COLO668 (cell line): ENCODE measurements at regions not wholly inside any gene's neighbourhood (a gene's known extent, or its start where the extent isn't known, plus 50 kb on each side); places are given as distances from the start of the nearest gene placed in this dataset.
A peak's percentile ranks its signal among the peaks of the same experiment; 100 is the strongest.
"Not testable (repeated sequence)": the region's sequence is repeated elsewhere in the genome, so short reads cannot be mapped to it uniquely, and the experiment has no call there.

ENCODE experiments used
- DNase-seq: peaks from one replicate; lab custom pipeline; 2025; ENCODE audit not compliant: unreplicated experiment; lab: John Stamatoyannopoulos, UW

DNA sequence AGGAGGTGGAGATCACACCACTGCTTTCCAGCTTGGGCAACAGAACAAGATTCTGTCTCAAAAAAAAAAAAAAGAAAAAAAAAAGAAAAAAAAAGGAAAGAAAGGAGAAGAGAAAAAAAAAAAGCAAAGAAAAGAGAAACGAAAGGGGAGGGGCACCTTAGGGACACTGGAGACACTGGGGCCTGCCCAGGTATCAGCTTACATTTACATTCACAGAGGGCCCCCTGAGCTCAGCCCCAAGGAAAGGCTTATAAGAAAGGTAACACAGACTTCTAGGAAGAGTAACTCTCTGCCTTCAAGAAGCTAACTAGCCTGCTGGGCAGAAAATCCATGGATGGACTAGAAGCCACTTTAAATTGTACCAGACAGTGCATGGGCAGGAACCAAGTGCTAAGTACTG lies 108.8 kb downstream of the NPY start:
- DNase-seq, result no peak

DNA sequence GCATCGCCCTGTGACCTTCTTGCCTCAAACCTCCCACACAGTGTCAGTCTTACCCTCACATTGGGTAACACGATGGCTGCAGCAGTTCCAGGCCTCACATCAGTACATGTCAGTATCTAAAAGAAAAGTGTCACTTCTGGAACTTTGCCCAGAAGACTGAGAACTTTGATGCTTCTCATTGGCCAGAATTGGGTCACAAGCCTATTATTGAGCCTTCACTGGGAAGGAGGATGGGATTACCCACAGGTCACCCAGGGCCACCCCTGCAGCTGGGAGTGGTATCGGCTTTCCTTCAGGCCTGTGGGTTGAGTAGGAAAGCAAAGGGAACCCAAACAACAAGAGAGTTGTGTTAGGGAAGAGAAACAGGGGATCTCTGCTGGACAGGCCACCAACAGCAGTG lies 111.5 kb downstream of the NPY start:
- peak; percentile 40 for DNase-seq

DNA sequence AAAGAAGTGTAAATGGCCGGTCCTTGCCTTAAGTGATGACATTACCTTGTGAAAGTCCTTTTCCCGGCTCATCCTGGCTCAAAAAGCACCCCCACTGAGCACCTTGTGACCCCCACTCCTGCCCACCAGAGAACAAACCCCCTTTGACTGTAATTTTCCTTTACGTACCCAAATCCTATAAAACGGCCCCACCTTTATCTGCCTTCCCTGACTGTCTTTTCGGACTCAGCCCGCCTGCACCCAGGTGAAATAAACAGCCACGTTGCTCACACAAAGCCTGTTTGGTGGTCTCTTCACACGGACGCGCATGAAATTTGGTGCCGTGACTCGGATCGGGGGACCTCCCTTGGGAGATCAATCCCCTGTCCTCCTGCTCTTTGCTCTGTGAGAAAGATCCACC lies 112.4 kb downstream of the NPY start:
- not testable (repeated sequence) for DNase-seq

DNA sequence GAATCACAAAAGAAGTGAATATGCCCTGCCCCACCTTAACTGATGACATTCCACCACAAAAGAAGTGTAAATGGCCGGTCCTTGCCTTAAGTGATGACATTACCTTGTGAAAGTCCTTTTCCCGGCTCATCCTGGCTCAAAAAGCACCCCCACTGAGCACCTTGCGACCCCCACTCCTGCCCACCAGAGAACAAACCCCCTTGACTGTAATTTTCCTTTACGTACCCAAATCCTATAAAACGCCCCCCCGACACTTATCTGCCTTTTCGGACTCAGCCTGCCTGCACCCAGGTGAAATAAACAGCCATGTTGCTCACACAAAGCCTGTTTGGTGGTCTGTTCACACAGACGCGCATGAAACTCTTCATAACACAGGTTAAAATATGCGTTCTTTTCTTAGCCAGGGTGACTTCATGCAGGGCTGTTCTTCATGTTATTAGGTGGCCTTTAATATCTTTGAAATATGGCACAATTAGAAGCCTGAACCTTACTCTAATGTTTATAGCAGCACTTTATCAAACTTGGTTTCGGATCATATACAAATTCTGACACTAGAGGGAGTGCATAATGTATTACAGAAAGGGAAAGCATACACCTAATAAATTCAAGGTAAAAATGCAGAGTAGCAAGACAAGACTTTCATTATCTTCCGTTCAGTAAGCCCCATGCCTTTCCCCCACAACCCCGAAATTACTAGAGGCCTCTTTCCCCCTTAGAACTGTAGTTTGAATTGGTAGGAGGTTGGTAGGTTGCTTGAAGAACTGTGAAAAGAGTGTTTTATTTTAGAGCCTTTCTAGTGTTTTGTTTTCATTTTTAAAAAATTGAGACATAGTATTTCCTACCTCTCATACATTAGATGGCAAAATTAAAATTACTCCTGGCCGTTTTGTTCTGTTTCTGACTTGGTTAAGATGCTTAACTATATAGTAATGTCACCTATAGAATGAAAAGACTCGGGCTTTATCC lies 117.9 kb downstream of the NPY start:
- DNase-seq, result no peak

DNA sequence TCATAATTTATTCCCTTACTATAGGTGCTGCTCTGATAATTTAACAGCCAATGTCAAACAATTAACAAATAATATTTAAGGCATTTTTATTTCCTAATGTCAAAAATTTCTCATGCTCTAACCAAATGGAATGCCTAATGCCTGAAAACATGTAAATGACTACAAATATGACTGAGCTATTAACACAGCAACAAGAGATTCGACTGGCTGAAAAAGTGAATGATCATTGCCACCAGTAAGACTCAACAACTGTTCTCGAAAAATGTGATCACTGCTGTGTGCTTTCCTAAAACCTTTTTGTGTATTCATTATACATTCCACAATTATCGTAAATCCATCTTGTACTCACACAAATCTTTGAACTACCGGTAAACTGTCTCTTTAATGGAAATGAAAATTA lies 118.7 kb downstream of the NPY start:
- DNase-seq, result no peak

DNA sequence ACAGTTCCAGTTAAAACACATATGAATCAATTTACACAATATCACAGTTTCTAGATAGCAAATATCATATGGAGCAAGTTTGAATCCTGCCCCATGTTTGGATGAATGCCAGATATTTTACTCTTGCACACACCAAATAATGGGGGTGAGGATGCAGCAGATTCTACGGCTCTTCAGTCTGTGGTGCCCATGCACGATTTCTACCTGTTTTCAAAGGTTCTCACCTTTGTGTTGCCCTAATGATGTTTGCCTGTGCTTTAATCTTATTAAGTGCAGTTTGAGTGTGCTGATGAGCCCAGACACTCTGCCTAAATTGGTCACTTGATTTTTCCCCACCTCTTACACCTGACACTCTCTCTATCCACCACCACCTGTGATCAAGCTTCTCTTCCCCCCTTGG lies 119.6 kb downstream of the NPY start:
- DNase-seq, result no peak

DNA sequence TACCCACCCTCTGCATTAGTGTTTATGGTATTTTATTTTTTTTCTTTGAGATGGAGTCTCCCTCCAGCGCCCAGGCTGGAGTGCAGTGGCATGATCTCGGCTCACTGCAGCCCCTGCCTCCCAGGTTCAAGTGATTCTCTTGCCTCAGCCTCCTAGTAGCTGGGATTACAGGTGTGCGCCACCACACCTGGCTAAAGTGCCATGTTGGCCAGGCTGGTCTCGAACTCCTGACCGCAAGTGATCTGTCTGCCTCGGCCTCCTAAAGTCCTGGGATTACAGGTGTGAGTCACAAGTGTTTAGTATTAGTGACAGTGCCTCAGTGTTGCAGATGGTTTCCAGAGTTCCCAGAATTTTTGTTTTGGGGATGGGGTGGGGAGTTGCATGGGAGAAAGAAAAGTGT lies 120.3 kb downstream of the NPY start:
- DNase-seq, result no peak

DNA sequence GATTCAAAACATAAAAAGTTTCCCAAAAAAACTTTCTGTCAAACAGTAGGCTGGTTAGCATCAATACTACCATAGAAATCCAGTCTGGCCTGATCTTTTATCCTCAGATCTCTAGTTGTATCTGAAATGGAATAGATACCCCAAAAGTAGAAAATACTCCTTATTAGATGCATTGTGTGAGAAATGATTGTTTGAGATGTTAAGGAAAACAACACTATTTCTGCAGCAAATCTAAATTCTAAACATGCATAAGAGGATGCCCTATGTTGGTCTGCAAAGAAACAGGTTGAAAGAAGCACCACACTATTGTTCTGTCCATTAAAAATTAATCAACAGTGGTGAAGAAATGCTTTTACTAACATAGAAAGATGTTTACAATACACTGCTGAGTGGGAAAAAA lies 121.0 kb downstream of the NPY start:
- DNase-seq, result no peak

DNA sequence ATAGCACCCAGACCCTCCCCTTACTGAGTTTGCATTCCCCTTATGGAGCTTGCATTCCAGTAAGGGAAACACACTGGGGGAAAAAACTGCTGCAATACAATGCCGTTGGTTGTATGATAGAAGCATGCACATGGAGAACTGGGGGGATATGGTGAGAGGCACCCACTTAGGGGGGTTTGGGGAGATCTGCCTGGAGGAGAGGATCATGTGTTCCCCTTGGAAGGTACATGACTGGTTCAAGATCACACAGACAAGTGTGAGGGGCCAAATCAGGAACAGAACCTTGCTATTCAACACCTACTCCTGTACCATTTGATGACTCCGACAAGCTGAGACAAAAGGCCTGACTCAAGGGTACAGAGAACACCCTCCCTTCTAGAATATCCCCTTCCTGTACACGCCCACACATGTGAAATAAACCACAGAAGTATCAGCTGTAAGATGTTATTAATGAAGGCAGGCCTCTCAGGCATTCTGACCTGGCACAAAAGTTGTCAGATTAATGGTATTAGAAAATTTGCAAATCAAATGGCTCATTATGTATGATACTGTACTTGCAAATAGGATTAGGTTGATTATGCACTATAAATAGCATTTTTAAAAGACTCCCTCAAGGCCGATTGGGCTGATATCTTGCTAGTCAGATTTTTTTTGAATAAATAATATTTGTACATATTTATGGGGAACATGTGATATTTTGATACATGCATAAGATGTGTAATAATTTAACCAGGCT lies 122.2 kb downstream of the NPY start:
- no peak for DNase-seq

DNA sequence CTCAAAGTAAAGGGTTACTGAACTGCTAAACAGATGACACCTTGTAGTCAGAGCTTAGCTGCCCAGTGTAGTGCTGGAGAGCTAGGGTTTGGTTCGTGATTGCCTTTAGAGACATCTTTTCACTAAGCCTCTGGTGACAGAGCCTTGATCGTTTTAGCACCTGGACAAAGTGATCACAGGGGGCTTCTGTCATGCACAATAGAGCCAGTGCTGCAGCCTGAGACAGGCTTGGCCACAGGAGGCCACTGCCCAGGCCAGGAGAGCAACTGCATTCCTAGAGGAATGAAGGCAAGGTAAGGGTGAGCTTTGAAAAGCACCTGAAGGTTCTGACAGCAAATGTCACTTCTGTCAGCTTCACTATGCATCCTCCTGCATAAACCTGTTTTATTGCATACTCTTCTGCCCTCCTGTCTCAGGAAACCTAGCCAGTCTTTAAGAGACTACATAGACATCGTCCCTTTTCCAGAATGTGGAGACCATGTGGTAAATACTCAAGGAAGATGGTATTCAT lies 122.9 kb downstream of the NPY start:
- no peak for DNase-seq

DNA sequence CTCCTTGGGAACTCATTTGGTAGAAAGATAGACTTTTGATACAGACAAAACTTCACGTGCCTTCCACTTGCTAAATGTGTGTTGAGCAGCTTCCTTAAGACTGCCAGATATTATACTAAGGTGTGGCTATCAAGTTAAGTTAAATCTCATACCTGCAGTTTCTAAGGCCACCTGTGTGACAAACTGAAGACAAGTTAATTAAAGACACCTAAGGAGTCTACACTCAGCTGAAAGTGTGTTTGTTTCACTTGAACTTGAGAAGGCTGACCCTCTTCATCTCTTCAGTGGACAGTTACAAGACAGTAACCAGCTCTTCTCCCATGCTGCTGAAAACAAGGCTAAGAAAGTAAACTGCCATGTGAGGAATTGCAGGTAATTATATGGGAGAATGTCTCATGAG lies 124.0 kb downstream of the NPY start:
- no peak for DNase-seq

DNA sequence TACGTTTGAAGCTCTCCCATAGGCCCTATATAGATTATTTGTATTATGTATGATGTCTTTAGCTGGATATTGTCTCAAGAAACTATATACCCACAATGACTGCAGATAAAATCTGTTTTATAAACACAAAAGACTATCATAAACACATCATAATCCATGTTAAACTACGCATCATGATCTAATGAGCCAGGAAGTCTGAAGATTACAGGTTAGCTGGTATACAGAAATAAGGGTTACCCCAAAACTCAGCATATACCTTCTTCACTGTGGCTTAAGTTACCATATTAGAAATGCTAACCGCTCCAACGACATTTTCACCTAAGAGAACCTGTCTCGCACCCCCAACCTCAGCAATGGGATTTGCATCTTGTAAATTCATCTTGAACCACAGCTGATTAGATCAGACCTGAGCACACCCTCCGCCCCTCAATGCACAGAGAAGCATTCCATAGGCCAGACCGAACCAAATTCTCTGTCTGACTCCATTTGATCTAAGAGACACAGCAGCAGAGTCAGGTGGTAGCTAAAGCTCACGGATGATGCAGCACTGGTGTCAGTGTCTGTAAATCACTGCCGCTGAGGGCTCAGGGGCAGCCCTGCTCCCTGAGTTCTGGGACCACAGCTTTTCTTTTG lies 124.9 kb downstream of the NPY start:
- no peak for DNase-seq

DNA sequence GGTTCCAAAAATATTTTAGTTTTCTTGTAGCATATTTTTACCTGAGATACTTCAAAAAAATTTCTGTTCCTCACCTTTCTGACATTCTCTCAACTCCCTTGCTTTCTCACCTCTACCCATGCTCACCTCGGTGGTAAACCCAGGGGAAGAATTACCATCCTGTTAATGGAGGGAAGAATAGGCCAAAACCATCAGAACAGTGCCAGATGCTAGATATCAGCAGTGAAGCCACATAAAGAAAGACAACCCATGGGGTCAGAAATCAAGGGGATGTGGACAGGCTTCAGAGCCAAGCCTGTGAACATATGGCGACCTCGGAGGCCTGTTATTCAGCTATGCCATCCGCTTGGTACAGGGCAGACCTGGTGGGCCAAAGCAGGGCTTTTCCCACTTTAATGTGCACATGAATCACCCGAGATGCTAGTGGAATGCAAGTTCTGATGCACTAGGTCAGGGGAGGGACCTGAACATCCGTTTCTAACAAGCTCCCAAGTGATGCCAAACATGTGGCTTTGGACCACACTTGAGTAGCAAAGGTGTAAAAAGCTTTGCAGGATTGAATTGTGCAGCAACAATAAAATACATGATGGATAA lies 125.5 kb downstream of the NPY start:
- DNase-seq, result no peak

DNA sequence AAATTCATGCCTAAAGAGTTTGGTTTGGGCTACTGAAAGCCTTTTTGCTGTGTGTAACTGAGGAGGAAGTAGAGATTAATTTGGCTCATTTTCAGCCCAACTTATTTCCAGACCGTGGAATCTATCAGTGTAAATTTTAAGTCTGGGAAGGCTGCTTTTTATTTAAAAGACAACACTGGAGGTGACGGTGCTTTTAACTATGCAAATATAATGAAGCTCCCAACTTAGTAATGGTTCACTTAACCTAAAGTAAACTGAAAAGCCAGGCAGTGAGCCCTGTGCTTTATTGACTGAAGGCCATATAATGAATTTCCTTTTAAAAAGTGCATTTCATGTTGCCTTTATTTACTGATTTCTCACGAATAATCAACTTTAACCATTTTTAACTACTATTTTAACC lies 127.2 kb downstream of the NPY start:
- DNase-seq, result no peak

DNA sequence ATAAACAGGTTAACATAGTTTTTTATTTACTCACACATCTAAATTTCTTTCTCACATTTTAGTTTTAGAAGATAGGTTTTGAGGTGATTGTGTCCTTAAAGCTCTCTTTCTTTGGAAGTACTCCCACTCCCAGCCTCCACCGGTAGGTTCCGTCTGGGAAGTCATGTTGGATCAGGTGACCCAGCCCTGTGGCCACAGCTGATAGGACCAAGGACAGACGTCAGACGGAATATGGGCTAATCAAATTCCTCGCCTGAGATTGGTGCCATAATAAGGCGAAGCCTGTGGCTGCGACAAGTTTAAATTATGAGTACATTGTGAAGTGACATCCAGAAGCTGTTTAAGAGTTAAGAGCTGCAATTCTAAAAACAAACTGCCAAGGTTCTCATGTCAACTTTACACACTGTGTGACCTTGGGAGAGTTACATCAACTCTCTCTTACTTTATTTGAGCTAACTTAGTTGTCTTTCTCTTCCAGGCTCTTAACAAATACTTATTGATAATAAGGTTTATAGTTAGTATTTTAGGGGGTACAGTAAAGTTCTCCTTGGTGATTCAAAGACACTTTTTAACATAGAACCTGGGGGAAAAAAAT lies 133.6 kb downstream of the NPY start:
- no peak for DNase-seq

DNA sequence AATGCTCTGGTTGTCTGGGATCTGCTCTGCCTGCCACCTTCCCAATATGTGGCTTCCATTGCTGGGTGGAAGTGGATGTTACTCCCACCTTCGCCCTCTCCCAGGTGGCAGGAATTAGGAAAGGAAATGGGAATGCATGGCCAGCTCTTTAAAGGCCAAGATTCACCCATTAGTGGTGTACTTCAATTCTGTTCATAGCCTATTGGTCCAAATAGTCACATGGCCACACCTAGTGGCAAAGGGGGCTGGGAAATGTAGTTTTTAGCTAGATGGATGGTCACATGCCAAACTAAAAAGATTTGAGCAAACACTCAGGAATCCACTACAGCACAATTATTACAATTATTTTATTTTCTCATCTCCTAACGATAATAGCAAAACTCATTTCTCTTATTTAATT lies 135.1 kb downstream of the NPY start:
- DNase-seq, result no peak

DNA sequence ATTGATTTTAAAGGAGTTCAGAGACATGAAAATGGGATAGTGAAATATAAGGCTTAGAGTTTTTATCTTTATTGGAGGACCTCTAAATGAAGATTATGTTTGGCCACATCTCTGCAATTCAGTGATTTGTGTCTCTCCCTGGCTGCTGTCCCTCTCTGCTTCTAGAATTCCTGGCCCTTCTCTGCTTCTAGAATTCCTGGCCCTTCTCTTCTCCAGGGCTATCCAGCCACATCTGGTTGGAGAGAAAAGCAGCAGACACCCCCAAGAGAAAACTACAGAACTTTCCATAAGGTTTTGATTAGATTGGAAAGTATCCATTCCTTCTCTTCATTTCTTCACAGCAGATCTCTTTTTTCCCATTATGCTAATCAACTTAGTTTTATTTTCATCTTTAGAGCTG lies 135.5 kb downstream of the NPY start:
- no peak for DNase-seq

DNA sequence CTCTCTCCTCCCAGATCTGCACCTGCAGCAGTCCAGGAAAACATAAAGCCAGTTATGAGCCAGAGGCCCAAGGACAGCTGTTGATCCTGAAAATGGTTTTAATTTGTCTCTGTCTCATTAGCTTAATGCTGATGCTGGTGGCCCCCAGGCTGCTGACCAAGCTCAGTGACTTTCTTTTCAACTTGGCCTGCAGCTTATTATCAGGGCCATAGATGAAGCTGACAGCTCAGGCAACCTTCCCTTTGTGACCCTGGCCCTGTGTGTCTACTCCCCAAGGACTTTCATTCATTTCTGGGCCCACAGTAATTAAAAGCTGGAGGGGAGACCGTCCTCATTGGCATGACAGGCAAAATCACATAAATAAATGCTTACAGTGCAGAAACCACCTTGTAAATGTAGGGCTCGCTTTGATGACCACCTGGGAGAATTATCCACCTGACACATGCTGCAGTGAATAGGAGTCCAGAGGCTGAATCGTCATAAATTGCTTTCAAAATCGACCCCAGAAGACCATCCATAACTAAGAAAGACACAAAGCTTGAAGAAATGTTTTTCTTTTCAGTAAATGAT lies 138.5 kb downstream of the NPY start:
- DNase-seq, result no peak

DNA sequence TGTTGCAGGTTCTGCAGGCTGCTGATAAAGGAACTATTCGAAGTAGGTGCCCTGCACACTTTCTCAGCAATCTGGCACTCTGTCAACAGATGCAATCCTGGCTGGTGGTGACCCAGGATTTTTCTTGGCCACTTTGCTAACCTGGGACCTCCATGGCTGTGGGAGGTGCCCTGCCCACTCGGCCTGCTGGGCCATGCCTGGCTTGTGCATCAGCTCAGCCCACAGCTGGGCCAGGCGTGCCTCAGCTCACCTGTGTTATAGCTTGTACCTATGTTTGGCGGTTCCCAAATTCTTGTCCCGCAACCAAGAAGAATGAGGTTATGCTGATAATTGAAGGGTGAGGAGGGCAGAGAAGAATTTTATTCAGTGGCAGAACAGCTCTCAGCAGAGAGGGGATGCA lies 141.7 kb downstream of the NPY start:
- DNase-seq, result no peak

DNA sequence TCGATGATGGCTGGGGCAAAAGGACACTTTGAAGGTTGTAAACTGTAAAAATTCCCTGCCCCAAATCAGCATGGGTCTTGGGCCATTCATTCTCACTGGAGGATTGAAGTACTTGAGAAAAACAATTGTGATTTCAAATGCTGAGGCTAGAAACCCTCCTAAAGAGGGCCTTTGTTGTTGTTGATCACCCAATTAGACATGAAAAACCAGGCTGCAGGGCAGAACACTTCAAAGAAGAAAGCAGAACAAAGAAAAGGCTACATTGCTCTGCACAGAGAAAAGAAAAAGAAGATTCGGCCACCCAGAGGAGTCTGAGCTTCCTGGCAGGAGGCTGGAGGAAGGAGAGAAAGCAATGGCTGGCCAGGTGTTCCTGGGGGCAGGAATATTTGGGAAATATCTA lies 143.1 kb downstream of the NPY start:
- DNase-seq, result no peak

DNA sequence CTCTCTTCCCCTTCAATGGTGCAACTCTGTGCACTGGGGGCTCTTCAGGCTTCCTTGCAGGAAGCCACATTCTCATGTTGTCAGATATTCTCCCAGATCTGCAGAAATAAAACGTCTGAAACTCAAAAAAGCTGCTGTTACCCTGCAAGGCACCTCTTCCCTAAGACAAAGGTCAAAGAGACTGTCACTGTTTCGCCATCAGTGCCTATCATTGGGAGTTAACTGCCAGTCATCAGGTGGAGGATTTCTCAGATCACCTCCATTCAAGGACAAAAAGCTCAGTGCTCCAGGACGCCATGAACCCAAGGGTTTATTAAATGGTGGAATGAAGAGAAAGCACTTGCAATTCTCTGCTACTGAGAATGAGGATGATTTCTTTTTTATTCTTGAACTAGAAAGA lies 144.6 kb upstream of the PALS2 start:
- no peak for DNase-seq
